K562 (cell line): ENCODE measurements at regions not wholly inside any gene's neighbourhood (a gene's known extent, or its start where the extent isn't known, plus 50 kb on each side); places are given as distances from the start of the nearest gene placed in this dataset.

Source experiments
- ATAC-seq: fragments of 200-7000 bp; cut with Tn5 transposase; 3 replicates; pipeline ENCODE4 v1.9.1; 2020; ENCODE audit warnings: moderate library complexity
- BruUV-seq: library from RNA; stranded (reverse); fragments of 400-500 nt; replicated peaks from 2 replicates; lab custom pipeline; 2021; lab: Mats Ljungman, UMichigan
- CTCF ChIA-PET: fragments of 300-600 bp; formaldehyde crosslinking; extraction: SDS; loops from one replicate; lab custom pipeline; 2021; ENCODE audit warnings: low intra/inter-chr PET ratio; lab: Yijun Ruan, JAX
- POLR2A ChIA-PET: fragments of 300-600, 350-650 bp; sonication (Branson Sonifier 250); formaldehyde crosslinking; extraction: SDS; loops from one replicate; lab custom pipeline; 2021; ENCODE audit warnings: antibody characterized with exemption, inconsistent platforms; lab: Yijun Ruan, JAX
- DNase-seq, 4 experiments: peaks; one replicate each; pipeline versions ENCODE4 v3.0.0 to v3.0.0-alpha.2; 2011 to 2018; ENCODE audit warnings: low spot score in 3 of 4, mixed read lengths in 3 of 4; ENCODE audit errors: extremely low read depth in 1 of 4
- FAIRE-seq: peaks from 2 replicates; lab custom pipeline; 2011; peaks lifted over from hg19 to GRCh38; lab: Jason Lieb, UNC
- H2AFZ ChIP-seq: 2 replicates; pipeline ENCODE4 v1.6.0; 2011; ENCODE audit warnings: low read depth, low read length, control low read depth, inconsistent platforms
- H3K27ac ChIP-seq: fragments of 200-600 bp; 3 replicates; pipeline ENCODE4 v1.8.0; 2011; ENCODE audit warnings: low read depth, mild to moderate bottlenecking, control low read depth, inconsistent platforms, low read length, moderate library complexity, mixed read lengths; ENCODE audit errors: extremely low read depth
- H3K27me3 ChIP-seq, 2 experiments: fragments of 300-600 bp in 1 of 2; 2 replicates in 1 of 2; 3 replicates in 1 of 2; pipeline versions ENCODE4 v1.6.0 to v1.8.0; 2011; ENCODE audit warnings: inconsistent platforms in 2 of 2, low read length in 2 of 2, mild to moderate bottlenecking in 1 of 2, mixed read lengths in 1 of 2, moderate library complexity in 1 of 2; ENCODE audit not compliant: control insufficient read depth in 2 of 2, insufficient read depth in 2 of 2
- H3K36me3 ChIP-seq: fragments of 300-600 bp; 3 replicates; pipeline ENCODE4 v1.8.0; 2011; ENCODE audit warnings: mild to moderate bottlenecking, low read length, inconsistent platforms; ENCODE audit not compliant: control insufficient read depth, insufficient read depth
- H3K4me1 ChIP-seq, 2 experiments: fragments of 200-600 bp in 1 of 2; replicated peaks in 1 of 2; 2 replicates in 1 of 2; 3 replicates in 1 of 2; pipeline versions ENCODE4 v1.5.1 to v1.8.0; 2011; ENCODE audit warnings: inconsistent platforms in 2 of 2, low read length in 2 of 2, mild to moderate bottlenecking in 1 of 2, mixed read lengths in 1 of 2, moderate library complexity in 1 of 2; ENCODE audit not compliant: control insufficient read depth in 2 of 2, insufficient read depth in 2 of 2
- H3K4me2 ChIP-seq: 2 replicates; pipeline ENCODE4 v1.6.1; 2011; ENCODE audit warnings: low read length, control low read depth, inconsistent platforms, mixed read lengths; ENCODE audit not compliant: insufficient read depth
- H3K4me3 ChIP-seq: fragments of 200-600 bp; sonication (generic), shearing (Covaris generic); 2 replicates; pipeline ENCODE4 v1.5.1; 2016; ENCODE audit warnings: control low read depth, inconsistent platforms
- H3K79me2 ChIP-seq: fragments of 200-600 bp; 3 replicates; pipeline ENCODE4 v1.8.0; 2011; ENCODE audit warnings: low read length, inconsistent platforms; ENCODE audit not compliant: control insufficient read depth, insufficient read depth
- H3K9ac ChIP-seq, 2 experiments: 2 replicates each; pipeline versions ENCODE4 v1.6.0 to v1.6.1; 2011; ENCODE audit warnings: low read depth in 2 of 2, low read length in 2 of 2, control low read depth in 1 of 2, inconsistent platforms in 1 of 2, mild to moderate bottlenecking in 1 of 2, mixed read lengths in 1 of 2; ENCODE audit not compliant: insufficient read depth in 1 of 2
- H3K9me1 ChIP-seq: one replicate; pipeline ENCODE4 v1.6.0; 2011; ENCODE audit warnings: inconsistent platforms, mild to moderate bottlenecking, low read length, moderate library complexity; ENCODE audit not compliant: control insufficient read depth, insufficient read depth
- H3K9me3 ChIP-seq: replicated peaks from 2 replicates; pipeline ENCODE4 v1.5.1; 2011; ENCODE audit warnings: low read depth, low read length, inconsistent platforms; ENCODE audit not compliant: control insufficient read depth, insufficient read depth
- H4K20me1 ChIP-seq: replicated peaks from 2 replicates; pipeline ENCODE4 v1.6.1; 2011; ENCODE audit warnings: low read length, inconsistent platforms, mixed read lengths; ENCODE audit not compliant: control insufficient read depth, insufficient read depth
- HDGF ChIP-seq: fragments of 450-650 bp; IDR thresholded peaks from 2 replicates; pipeline ENCODE4 v1.6.1; 2016
- KDM1A ChIP-seq, 2 experiments: fragments of 450-650 bp; IDR thresholded peaks; 2 replicates each; pipeline ENCODE4 v1.6.1; 2016; ENCODE audit warnings: mild to moderate bottlenecking in 2 of 2
- L3MBTL2 ChIP-seq: fragments of 450-650 bp; IDR thresholded peaks from 2 replicates; pipeline ENCODE4 v1.6.1; 2016; ENCODE audit warnings: mild to moderate bottlenecking, moderate library complexity
- NCOA4 ChIP-seq: fragments of 450-650 bp; IDR thresholded peaks from 2 replicates; pipeline ENCODE4 v1.6.1; 2018; ENCODE audit warnings: mild to moderate bottlenecking; ENCODE audit not compliant: partially characterized antibody
- ZHX1 ChIP-seq: fragments of 150-350 bp; conservative IDR thresholded peaks from 2 replicates; pipeline ENCODE4 v1.6.1; 2014; ENCODE audit warnings: low read length
- ZNF165 ChIP-seq: fragments of 250-450 bp; sonication (Bioruptor Pico); IDR thresholded peaks from 2 replicates; pipeline ENCODE4 v1.4.0; 2020; ENCODE audit warnings: borderline replicate concordance
- ZNF184 ChIP-seq: sonication (generic); formaldehyde crosslinking; IDR thresholded peaks from 2 replicates; pipeline ENCODE4 v1.5.0; 2020; ENCODE audit warnings: missing genetic modification reagents
- ZNF431 ChIP-seq: sonication (generic); formaldehyde crosslinking; IDR thresholded peaks from 2 replicates; pipeline ENCODE4 v1.8.0; 2022; ENCODE audit warnings: mild to moderate bottlenecking, missing genetic modification reagents
- ZNF76 ChIP-seq: fragments of 250-450 bp; sonication (Bioruptor Pico); IDR thresholded peaks from 2 replicates; pipeline ENCODE4 v1.4.0; 2020; ENCODE audit warnings: mild to moderate bottlenecking, moderate library complexity, borderline replicate concordance
- ZSCAN32 ChIP-seq: fragments of 450-650 bp; formaldehyde crosslinking; IDR thresholded peaks from 2 replicates; pipeline ENCODE4 v1.4.0; 2020; ENCODE audit warnings: mild to moderate bottlenecking, moderate library complexity
- WGBS: fragments of 100-300 bp; shearing (Covaris generic); methylation state at CpG from one replicate; pipeline ENCODE4 v1.1.6; 2016; ENCODE audit warnings: low coverage, mixed read lengths; ENCODE audit not compliant: insufficient coverage; ENCODE audit errors: missing lambda C conversion rate; 5-methylcytosine and 5-hydroxymethylcytosine counted together
- in situ Hi-C: fragments of 300-500 bp; cut with MboI; formaldehyde crosslinking; loops from 4 replicates; pipeline ENCODE4 v1.15.0; 2018; ENCODE audit warnings: inconsistent platforms, mixed read lengths
- intact Hi-C: fragments of 100-400 bp; cut with micrococcal nuclease; formaldehyde crosslinking; loops from 2 replicates; pipeline ENCODE4 v1.14.2; 2022

DNA sequence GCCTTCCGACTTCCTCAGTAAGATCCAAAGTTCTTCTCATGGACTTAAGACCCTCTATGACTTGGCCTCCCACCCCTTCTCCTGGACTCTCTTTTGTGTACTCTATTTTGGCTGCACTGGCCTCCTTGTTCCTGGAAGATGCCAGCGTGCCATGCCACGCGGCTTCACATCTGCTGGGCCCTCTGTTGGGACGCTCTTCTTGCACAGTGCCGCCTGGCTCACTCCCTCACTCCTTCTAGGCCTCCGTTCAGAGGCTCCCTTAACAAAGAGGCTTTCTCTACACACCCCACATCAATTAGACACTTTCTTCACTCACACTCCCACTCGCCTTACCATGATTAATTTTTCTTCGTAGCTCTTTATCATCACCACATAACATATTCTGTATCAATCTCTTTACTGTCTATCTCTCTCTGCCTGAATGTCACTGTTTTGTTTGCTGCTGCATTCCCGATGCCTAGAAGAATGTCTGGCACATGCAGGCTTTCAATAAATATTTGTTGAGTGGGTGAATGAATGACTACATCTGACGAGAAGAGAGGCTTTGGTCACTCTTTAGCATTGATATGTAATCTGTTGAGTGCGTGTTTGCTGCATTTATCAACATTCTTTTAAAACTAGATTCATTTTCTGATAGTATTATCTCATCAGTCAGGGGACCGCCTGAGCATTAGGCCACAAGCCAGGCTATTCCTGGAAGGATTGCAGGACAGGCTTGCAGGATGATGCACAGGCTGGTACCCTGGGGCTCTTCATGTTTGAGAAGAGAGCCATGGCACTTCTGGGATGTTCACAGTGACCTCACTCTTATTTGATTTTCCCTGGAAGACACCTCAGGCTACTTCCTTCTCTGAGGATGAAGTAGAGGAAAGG is 60.6 kb upstream of the AMPD3 start:
- intact Hi-C loops, result no loop called here
- Histone ChIP-seq H3K4me1 (no peaks in the 10 kb centered on the region; a peak in 2 of 5 replicates), H3K9me3 (no peaks in the 10 kb centered on the region), H4K20me1 (no peaks in the 10 kb centered on the region; the same call in 1 of the 2 replicates), H2AFZ (no peak overlapping the region), H3K27ac (no peak overlapping the region), H3K4me2 (no peak overlapping the region), H3K79me2 (no peaks in the 10 kb centered on the region), H3K9ac (no peak overlapping the region), H3K36me3 (no peaks in the 10 kb centered on the region), H3K27me3 (peaks cover 16 to 37% of the 10 kb centered on the region in 2 experiments)
- FAIRE-seq (no peak), DNase-seq (no peak)
- in situ Hi-C loops, result no loop called here
- ChIA-PET CTCF (no interaction called here), POLR2A (no interaction called here)
- 3% methylated on average over 13 of the region's 13 CpGs for WGBS
- BruUV-seq, result no TSS peak
- TF ChIP-seq ZHX1, result no peak
- no peak for TF ChIP-seq ZNF165
- TF ChIP-seq ZNF184 (CRISPR knock-in tag), result no peak
- TF ChIP-seq ZNF431 (CRISPR knock-in tag), result no peak
- TF ChIP-seq NCOA4, result no peak
- TF ChIP-seq ZSCAN32 (CRISPR knock-in tag), result no peak
- TF ChIP-seq L3MBTL2, result no peak
- no peak for TF ChIP-seq ZNF76 (CRISPR knock-in tag)
- no peak for TF ChIP-seq HDGF
- no peak for TF ChIP-seq KDM1A (IDR thresholded peaks at IDR 0.05)
- TF ChIP-seq, all 486 proteins: peak for 0
- no peaks in the 10 kb centered on the region for H3K9me1 ChIP-seq
- H3K4me3 ChIP-seq, result no peak overlapping the region
- no peak for ATAC-seq
